Astrocyte (in vitro differentiated cells and primary cell): ENCODE measurements at regions not wholly inside any gene's neighbourhood (a gene's known extent, or its start where the extent isn't known, plus 50 kb on each side); places are given as distances from the start of the nearest gene placed in this dataset.

Source experiments
- DNase-seq: peaks from one replicate; pipeline ENCODE4 v3.0.0-alpha.2; 2010; ENCODE audit warnings: low read depth
- FAIRE-seq: peaks from 2 replicates; lab custom pipeline; 2011; peaks lifted over from hg19 to GRCh38; lab: Jason Lieb, UNC
- H2AFZ ChIP-seq: 2 replicates; pipeline ENCODE4 v1.6.0; 2012; ENCODE audit warnings: low read depth, low read length, inconsistent platforms
- H3K27ac ChIP-seq: 2 replicates; pipeline ENCODE4 v1.5.1; 2011; ENCODE audit warnings: low read depth, low read length, inconsistent platforms
- H3K27me3 ChIP-seq: 2 replicates; pipeline ENCODE4 v1.6.0; 2011; ENCODE audit warnings: low read length, inconsistent platforms; ENCODE audit not compliant: insufficient read depth
- H3K36me3 ChIP-seq: 2 replicates; pipeline ENCODE4 v1.5.1; 2011; ENCODE audit warnings: low read length, inconsistent platforms; ENCODE audit not compliant: insufficient read depth
- H3K4me1 ChIP-seq: 2 replicates; pipeline ENCODE4 v1.5.1; 2011; ENCODE audit warnings: low read length, inconsistent platforms; ENCODE audit not compliant: insufficient read depth
- H3K4me2 ChIP-seq: 2 replicates; pipeline ENCODE4 v1.6.0; 2012; ENCODE audit warnings: low read length, inconsistent platforms
- H3K4me3 ChIP-seq: 2 replicates; pipeline ENCODE4 v1.5.1; 2011; ENCODE audit warnings: low read depth, mild to moderate bottlenecking, low read length, inconsistent platforms; ENCODE audit not compliant: insufficient read depth
- H3K79me2 ChIP-seq: 2 replicates; pipeline ENCODE4 v1.6.0; 2012; ENCODE audit warnings: mild to moderate bottlenecking, low read length, inconsistent platforms; ENCODE audit not compliant: insufficient read depth
- H3K9ac ChIP-seq: 2 replicates; pipeline ENCODE4 v1.6.0; 2012; ENCODE audit warnings: mild to moderate bottlenecking, low read length, inconsistent platforms
- H3K9me3 ChIP-seq: 2 replicates; pipeline ENCODE4 v1.5.1; 2012; ENCODE audit warnings: low read depth, mild to moderate bottlenecking, low read length, inconsistent platforms; ENCODE audit not compliant: insufficient read depth
- H4K20me1 ChIP-seq: 2 replicates; pipeline ENCODE4 v1.6.0; 2012; ENCODE audit warnings: low read length, inconsistent platforms; ENCODE audit not compliant: insufficient read depth
- H3K27ac Mint-ChIP-seq: one replicate; pipeline ENCODE4 v1.8.0; 2021; ENCODE audit warnings: mild to moderate bottlenecking, mixed read lengths; ENCODE audit not compliant: unreplicated experiment
- H3K27me3 Mint-ChIP-seq: one replicate; pipeline ENCODE4 v1.8.0; 2021; ENCODE audit warnings: low read depth, mixed read lengths; ENCODE audit not compliant: unreplicated experiment
- H3K36me3 Mint-ChIP-seq: one replicate; pipeline ENCODE4 v1.8.0; 2021; ENCODE audit warnings: low read depth, mixed read lengths; ENCODE audit not compliant: unreplicated experiment
- H3K4me1 Mint-ChIP-seq: one replicate; pipeline ENCODE4 v1.8.0; 2021; ENCODE audit warnings: low read depth, mixed read lengths; ENCODE audit not compliant: unreplicated experiment
- H3K4me3 Mint-ChIP-seq: one replicate; pipeline ENCODE4 v1.8.0; 2021; ENCODE audit warnings: mild to moderate bottlenecking, moderate library complexity, mixed read lengths; ENCODE audit not compliant: unreplicated experiment
- H3K9me3 Mint-ChIP-seq: one replicate; pipeline ENCODE4 v1.8.0; 2021; ENCODE audit warnings: mild to moderate bottlenecking, mixed read lengths; ENCODE audit not compliant: unreplicated experiment
- EZH2 ChIP-seq: IDR thresholded peaks from 2 replicates; pipeline ENCODE4 v1.6.1; 2012; ENCODE audit warnings: mild to moderate bottlenecking, low read length, inconsistent platforms; ENCODE audit not compliant: insufficient read depth
- TF ChIP-seq, protein P1 (sequence below): IDR thresholded peaks from 2 replicates; pipeline ENCODE4 v1.5.1; 2011; ENCODE audit warnings: low read depth, mild to moderate bottlenecking, inconsistent platforms, low read length, moderate library complexity; ENCODE audit not compliant: insufficient read depth

- Mint-ChIP-seq H3K36me3 (no peaks in the 10 kb centered on the region), H3K4me1 (no peaks in the 10 kb centered on the region), H3K27ac (no peak overlapping the region), H3K9me3 (peaks cover 3% of the 10 kb centered on the region), H3K27me3 (peaks cover 5% of the 10 kb centered on the region), H3K4me3 (no peak overlapping the region)
- Histone ChIP-seq H3K4me2 (no peak overlapping the region), H3K9me3 (no peaks in the 10 kb centered on the region), H2AFZ (no peak overlapping the region), H3K79me2 (no peaks in the 10 kb centered on the region), H3K4me1 (no peaks in the 10 kb centered on the region), H4K20me1 (no peaks in the 10 kb centered on the region), H3K27ac (no peak overlapping the region), H3K27me3 (no peaks in the 10 kb centered on the region), H3K36me3 (no peaks in the 10 kb centered on the region), H3K4me3 (no peak overlapping the region), H3K9ac (no peak overlapping the region)
- TF ChIP-seq EZH2, result no peak
- TF ChIP-seq, protein P1, sequence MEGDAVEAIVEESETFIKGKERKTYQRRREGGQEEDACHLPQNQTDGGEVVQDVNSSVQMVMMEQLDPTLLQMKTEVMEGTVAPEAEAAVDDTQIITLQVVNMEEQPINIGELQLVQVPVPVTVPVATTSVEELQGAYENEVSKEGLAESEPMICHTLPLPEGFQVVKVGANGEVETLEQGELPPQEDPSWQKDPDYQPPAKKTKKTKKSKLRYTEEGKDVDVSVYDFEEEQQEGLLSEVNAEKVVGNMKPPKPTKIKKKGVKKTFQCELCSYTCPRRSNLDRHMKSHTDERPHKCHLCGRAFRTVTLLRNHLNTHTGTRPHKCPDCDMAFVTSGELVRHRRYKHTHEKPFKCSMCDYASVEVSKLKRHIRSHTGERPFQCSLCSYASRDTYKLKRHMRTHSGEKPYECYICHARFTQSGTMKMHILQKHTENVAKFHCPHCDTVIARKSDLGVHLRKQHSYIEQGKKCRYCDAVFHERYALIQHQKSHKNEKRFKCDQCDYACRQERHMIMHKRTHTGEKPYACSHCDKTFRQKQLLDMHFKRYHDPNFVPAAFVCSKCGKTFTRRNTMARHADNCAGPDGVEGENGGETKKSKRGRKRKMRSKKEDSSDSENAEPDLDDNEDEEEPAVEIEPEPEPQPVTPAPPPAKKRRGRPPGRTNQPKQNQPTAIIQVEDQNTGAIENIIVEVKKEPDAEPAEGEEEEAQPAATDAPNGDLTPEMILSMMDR, result no peak
- DNase-seq (no peak), FAIRE-seq (no peak)
These were observed 173.4 kb upstream of the CTBP2 start for GRCh38 chr10:125333769-125334168.

DNA sequence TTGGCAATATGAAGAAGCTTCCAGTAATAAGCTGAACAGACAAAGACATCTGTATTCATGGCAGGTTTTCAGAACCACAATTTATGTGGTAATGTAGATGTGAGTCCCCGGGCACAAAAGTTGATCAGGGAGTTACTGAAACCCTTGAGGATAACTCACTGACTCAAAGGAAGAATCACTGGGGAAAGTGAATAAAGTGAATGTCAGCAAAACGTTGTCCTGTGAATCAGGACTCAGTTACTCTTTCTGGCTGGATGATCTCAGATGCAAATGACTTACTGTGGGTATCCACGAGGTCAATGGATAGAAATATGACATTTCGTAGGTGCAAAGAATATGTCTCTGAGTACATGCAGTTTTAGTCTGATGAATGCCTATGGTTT is 172.8 kb upstream of the CTBP2 start:
- Histone ChIP-seq H3K27me3 (no peaks in the 10 kb centered on the region), H3K9ac (no peak overlapping the region), H3K4me3 (no peak overlapping the region), H3K4me1 (no peaks in the 10 kb centered on the region), H3K27ac (no peak overlapping the region), H3K79me2 (no peaks in the 10 kb centered on the region), H3K36me3 (no peaks in the 10 kb centered on the region), H2AFZ (no peak overlapping the region), H3K4me2 (no peak overlapping the region), H4K20me1 (no peaks in the 10 kb centered on the region), H3K9me3 (no peaks in the 10 kb centered on the region)
- peaks cover 8% of the 10 kb centered on the region for H3K27me3 Mint-ChIP-seq
- TF ChIP-seq, protein P1, result no peak
- TF ChIP-seq EZH2, result no peak
- H3K9me3 Mint-ChIP-seq, result peaks cover 3% of the 10 kb centered on the region
- no peaks in the 10 kb centered on the region for H3K4me1 Mint-ChIP-seq
- no peak for FAIRE-seq
- H3K27ac Mint-ChIP-seq, result no peak overlapping the region
- H3K4me3 Mint-ChIP-seq, result no peak overlapping the region
- no peak for DNase-seq
- H3K36me3 Mint-ChIP-seq, result no peaks in the 10 kb centered on the region

GRCh38 chr10:125332548-125333208 is 172.3 kb upstream of the CTBP2 start:
- no peaks in the 10 kb centered on the region for H3K79me2 ChIP-seq
- H3K4me1 Mint-ChIP-seq, result no peaks in the 10 kb centered on the region
- DNase-seq, result no peak
- no peak overlapping the region for H3K27ac Mint-ChIP-seq
- H3K4me2 ChIP-seq, result no peak overlapping the region
- no peaks in the 10 kb centered on the region for H4K20me1 ChIP-seq
- no peak overlapping the region for H3K27ac ChIP-seq
- no peak overlapping the region for H3K4me3 ChIP-seq
- H3K27me3 Mint-ChIP-seq, result peaks cover 13% of the 10 kb centered on the region
- no peak for TF ChIP-seq EZH2
- TF ChIP-seq, protein P1, result no peak
- H3K9ac ChIP-seq, result no peak overlapping the region
- no peaks in the 10 kb centered on the region for H3K4me1 ChIP-seq
- H3K36me3 ChIP-seq, result no peaks in the 10 kb centered on the region
- FAIRE-seq, result no peak
- H3K9me3 ChIP-seq, result no peaks in the 10 kb centered on the region
- no peaks in the 10 kb centered on the region for H3K36me3 Mint-ChIP-seq
- peaks cover 3% of the 10 kb centered on the region for H3K9me3 Mint-ChIP-seq
- no peak overlapping the region for H2AFZ ChIP-seq
- no peak overlapping the region for H3K4me3 Mint-ChIP-seq
- H3K27me3 ChIP-seq, result no peaks in the 10 kb centered on the region
